Endothelial cell of umbilical vein (primary cell): ENCODE measurements at regions not wholly inside any gene's neighbourhood (a gene's known extent, or its start where the extent isn't known, plus 50 kb on each side); places are given as distances from the start of the nearest gene placed in this dataset.

ENCODE experiments used
- BruUV-seq: library from RNA; stranded (reverse); fragments of 400-500 nt; replicated peaks from 2 replicates; lab custom pipeline; 2021; lab: Mats Ljungman, UMichigan
- CTCF ChIA-PET: fragments of 300-600, 350-600 bp; sonication (Branson Sonifier 250); formaldehyde crosslinking; loops from one replicate; lab custom pipeline; 2021; ENCODE audit warnings: antibody characterized with exemption, inconsistent platforms; lab: Charles Lee
- POLR2A ChIA-PET: fragments of 300-600, 350-600 bp; sonication (Branson Sonifier 250); formaldehyde crosslinking; loops from one replicate; lab custom pipeline; 2021; ENCODE audit warnings: antibody characterized with exemption, inconsistent platforms; lab: Charles Lee
- DNase-seq: peaks from one replicate; pipeline ENCODE4 v3.0.0-alpha.2; 2011; ENCODE audit warnings: low read depth, low spot score
- FAIRE-seq: peaks from 2 replicates; lab custom pipeline; 2011; peaks lifted over from hg19 to GRCh38; lab: Jason Lieb, UNC
- H2AFZ ChIP-seq: 2 replicates; pipeline ENCODE4 v1.6.0; 2012; ENCODE audit warnings: low read depth, low read length, control low read depth, inconsistent platforms
- H3K27ac ChIP-seq: 2 replicates; pipeline ENCODE4 v1.5.1; 2011; ENCODE audit warnings: low read depth, mild to moderate bottlenecking, control low read depth, low read length, moderate library complexity; ENCODE audit not compliant: insufficient read depth
- H3K27me3 ChIP-seq, 2 experiments: 2 replicates each; pipeline versions ENCODE4 v1.6.0 to v1.6.1; 2011; ENCODE audit warnings: low read length in 2 of 2, mixed read lengths in 1 of 2; ENCODE audit not compliant: control insufficient read depth in 2 of 2, insufficient read depth in 2 of 2
- H3K36me3 ChIP-seq, 2 experiments: 2 replicates in 1 of 2; 3 replicates in 1 of 2; pipeline ENCODE4 v1.5.1; 2011; ENCODE audit warnings: low read length in 2 of 2, mild to moderate bottlenecking in 1 of 2, moderate library complexity in 1 of 2; ENCODE audit not compliant: control insufficient read depth in 2 of 2, insufficient read depth in 2 of 2; ENCODE audit errors: extremely low read depth in 1 of 2
- H3K4me1 ChIP-seq: 3 replicates; pipeline ENCODE4 v1.5.1; 2011; ENCODE audit warnings: mild to moderate bottlenecking, low read length; ENCODE audit not compliant: control insufficient read depth, insufficient read depth; ENCODE audit errors: extremely low read depth
- H3K4me2 ChIP-seq: 2 replicates; pipeline ENCODE4 v1.6.1; 2011; ENCODE audit warnings: low read length, control low read depth, mixed read lengths; ENCODE audit not compliant: insufficient read depth
- H3K4me3 ChIP-seq, 3 experiments: fragments of 200-600 bp in 1 of 3; sonication (generic), shearing (Covaris generic) in 1 of 3; replicated peaks in 1 of 3; 2 replicates each; pipeline ENCODE4 v1.5.1; 2011 to 2016; ENCODE audit warnings: control low read depth in 3 of 3, low read length in 3 of 3, mild to moderate bottlenecking in 2 of 3, inconsistent platforms in 1 of 3, low read depth in 1 of 3, moderate library complexity in 1 of 3; ENCODE audit not compliant: insufficient read depth in 1 of 3
- H3K79me2 ChIP-seq: 2 replicates; pipeline ENCODE4 v1.6.0; 2012; ENCODE audit warnings: low read length, inconsistent platforms; ENCODE audit not compliant: control insufficient read depth, insufficient read depth
- H3K9ac ChIP-seq: replicated peaks from 2 replicates; pipeline ENCODE3; 2011; ENCODE audit warnings: low read length, control low read depth; ENCODE audit not compliant: insufficient read depth; ENCODE audit errors: extremely low read depth
- H3K9me1 ChIP-seq: replicated peaks from 3 replicates; pipeline ENCODE4 v1.6.0; 2011; ENCODE audit warnings: mild to moderate bottlenecking, low read length; ENCODE audit not compliant: control insufficient read depth, insufficient read depth; ENCODE audit errors: extremely low read depth
- H3K9me3 ChIP-seq: replicated peaks from 2 replicates; pipeline ENCODE4 v1.5.1; 2012; ENCODE audit warnings: low read length, inconsistent platforms; ENCODE audit not compliant: control insufficient read depth, insufficient read depth
- H4K20me1 ChIP-seq: replicated peaks from 2 replicates; pipeline ENCODE3; 2011; ENCODE audit warnings: mild to moderate bottlenecking, low read length; ENCODE audit not compliant: control insufficient read depth, insufficient read depth; ENCODE audit errors: extremely low read depth
- CTCF ChIP-seq, 2 donors: IDR thresholded peaks; 1 replicate in 1 of 2; 2 replicates in 1 of 2; pipeline ENCODE4 v1.5.1; 2011; ENCODE audit warnings: low read length in 2 of 2, mild to moderate bottlenecking in 2 of 2, moderate library complexity in 2 of 2, control low read depth in 1 of 2, inconsistent platforms in 1 of 2, low read depth in 1 of 2; ENCODE audit not compliant: insufficient read depth in 1 of 2; ENCODE audit errors: extremely low read depth in 1 of 2
- EZH2 ChIP-seq: IDR thresholded peaks from 2 replicates; pipeline ENCODE4 v1.6.1; 2012; ENCODE audit warnings: borderline replicate concordance, low read depth, mild to moderate bottlenecking, moderate library complexity, low read length, inconsistent platforms; ENCODE audit not compliant: severe bottlenecking
- FOS ChIP-seq: IDR thresholded peaks from 2 replicates; pipeline ENCODE4 v1.6.1; 2011; ENCODE audit warnings: mild to moderate bottlenecking, low read length, moderate library complexity, borderline replicate concordance; ENCODE audit not compliant: insufficient read depth
- JUN ChIP-seq: IDR thresholded peaks from 2 replicates; pipeline ENCODE4 v1.6.1; 2011; ENCODE audit warnings: borderline replicate concordance, low read depth; ENCODE audit not compliant: insufficient read length, insufficient read depth
- MAX ChIP-seq: IDR thresholded peaks from 2 replicates; pipeline ENCODE4 v1.6.1; 2011; ENCODE audit not compliant: insufficient read depth, insufficient read length
- MYC ChIP-seq: IDR thresholded peaks from one replicate; pipeline ENCODE4 v1.6.1; 2011; ENCODE audit warnings: mild to moderate bottlenecking, low read depth, low read length
- POLR2A ChIP-seq: IDR thresholded peaks from 2 replicates; pipeline ENCODE4 v1.6.1; 2012; ENCODE audit warnings: low read depth, mild to moderate bottlenecking, control low read depth, low read length
- dilution Hi-C: fragments of 300-500 bp; cut with MboI; formaldehyde crosslinking; loops from one replicate; pipeline ENCODE4 v1.15.0; 2019; ENCODE audit warnings: low sequenced_read_pairs; ENCODE audit not compliant: extremely low pct_ligation_motif_present
- intact Hi-C: fragments of 100-400 bp; cut with micrococcal nuclease; formaldehyde crosslinking; loops from one replicate; pipeline ENCODE4 v1.10.0; 2022

DNA sequence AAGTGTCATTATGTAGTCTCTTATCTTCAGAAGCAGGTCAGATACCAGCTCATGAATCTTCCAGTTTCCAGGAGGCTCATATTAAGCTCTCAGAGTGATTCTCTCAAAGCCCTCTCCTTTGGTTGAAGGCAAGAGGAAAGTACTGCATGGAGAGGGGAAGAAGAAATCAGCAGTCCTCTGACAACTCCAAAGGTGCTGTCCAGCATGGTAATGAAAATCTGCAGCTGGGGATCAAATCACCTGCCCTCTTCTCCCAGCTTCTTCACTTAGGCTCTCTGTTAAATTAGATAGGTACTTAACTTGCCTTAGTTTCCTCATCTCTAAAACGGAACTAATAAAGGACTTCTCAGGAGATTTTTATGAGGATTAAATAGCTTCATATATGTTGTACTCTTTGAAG lies 738.8 kb upstream of the GOLIM4 start:
- Histone ChIP-seq H3K4me2 (no peak overlapping the region), H3K9me1 (no peaks in the 10 kb centered on the region), H3K27me3 (peaks cover 0 to 2% of the 10 kb centered on the region in 2 experiments), H3K27ac (no peak overlapping the region), H3K4me3 (no peak overlapping the region), H3K36me3 (no peaks in the 10 kb centered on the region), H3K9ac (no peak overlapping the region), H4K20me1 (no peaks in the 10 kb centered on the region), H3K4me1 (no peaks in the 10 kb centered on the region), H3K79me2 (no peaks in the 10 kb centered on the region), H3K9me3 (no peaks in the 10 kb centered on the region), H2AFZ (no peak overlapping the region)
- TF ChIP-seq MYC (no peak), MAX (no peak), EZH2 (no peak), CTCF (IDR thresholded peaks at IDR 0.05; ENCODE audit: extremely low read depth in 1 of 2, insufficient read depth in 1 of 2, low read depth in 1 of 2, low read length in 2 of 2) (no peak), JUN (no peak)
- intact Hi-C loops (no loop called here), dilution Hi-C loops (no loop called here)
- no TSS peak for BruUV-seq
- no peak for DNase-seq
- POLR2A ChIA-PET, result no interaction called here
- CTCF ChIA-PET, result interaction anchor here (1.0 to 1.8 kb wide), 2 partner anchors 12 to 23 kb away, joined by 3 to 7 read pairs; no protein-coding TSS in a partner anchor
- no peak for FAIRE-seq

- no peak overlapping the region for H3K4me3 ChIP-seq
- no peak overlapping the region for H3K4me2 ChIP-seq
- H3K4me1 ChIP-seq, result no peaks in the 10 kb centered on the region
- dilution Hi-C loops, result no loop called here
- no peak overlapping the region for H3K27ac ChIP-seq
- no peaks in the 10 kb centered on the region for H3K27me3 ChIP-seq
- no peaks in the 10 kb centered on the region for H3K36me3 ChIP-seq
- no peak overlapping the region for H3K9ac ChIP-seq
- intact Hi-C loops, result no loop called here
- DNase-seq (no peak), FAIRE-seq (no peak)
- POLR2A ChIA-PET, result interaction anchor here (0.6 kb wide), 1 partner anchor 28 kb away, joined by 6 read pairs; no protein-coding TSS in a partner anchor
- no TSS peak for BruUV-seq
- no peaks in the 10 kb centered on the region for H3K9me1 ChIP-seq
- H2AFZ ChIP-seq, result no peak overlapping the region
- H4K20me1 ChIP-seq, result no peaks in the 10 kb centered on the region
- no peaks in the 10 kb centered on the region for H3K79me2 ChIP-seq
- CTCF ChIA-PET, result interaction anchor here (0.6 to 2.7 kb wide), 7 partner anchors 10 to 318 kb away, joined by 3 to 23 read pairs (median 4); no protein-coding TSS in a partner anchor
- TF ChIP-seq POLR2A (no peak), CTCF (IDR thresholded peaks at IDR 0.05; ENCODE audit: extremely low read depth in 1 of 2, insufficient read depth in 1 of 2, low read depth in 1 of 2, low read length in 2 of 2) (no peak), EZH2 (no peak), FOS (no peak), MYC (no peak)
- H3K9me3 ChIP-seq, result no peaks in the 10 kb centered on the region
These were observed 733.2 kb upstream of the GOLIM4 start for GRCh38 chr3:168828943-168829342.
